AG09319 (cell line): ENCODE measurements at regions not wholly inside any gene's neighbourhood (a gene's known extent, or its start where the extent isn't known, plus 50 kb on each side); places are given as distances from the start of the nearest gene placed in this dataset.
"Not testable (repeated sequence)": the region's sequence is repeated elsewhere in the genome, so short reads cannot be mapped to it uniquely, and the experiment has no call there.

Source experiments
- DNase-seq: peaks from one replicate; pipeline ENCODE4 v3.0.0-alpha.2; 2010; ENCODE audit warnings: low read depth; ENCODE audit errors: extremely low read depth
- CTCF ChIP-seq: IDR thresholded peaks from 2 replicates; pipeline ENCODE4 v1.5.1; 2011; ENCODE audit warnings: low read depth, mild to moderate bottlenecking, inconsistent platforms, low read length, moderate library complexity

- DNase-seq = no peak
- no peak for TF ChIP-seq CTCF
Observed at GRCh38 chr6:131470534-131470933, 102.5 kb upstream of the ARG1 start.

- no peak for TF ChIP-seq CTCF
- no peak for DNase-seq
Observed at GRCh38 chr6:131471331-131471730, 101.7 kb upstream of the ARG1 start.

- DNase-seq = not testable (repeated sequence)
Observed at GRCh38 chr6:131473303-131473702, 99.7 kb upstream of the ARG1 start.

- TF ChIP-seq CTCF = no peak
- DNase-seq = no peak
Observed at GRCh38 chr6:131476362-131476761, 96.7 kb upstream of the ARG1 start.

GRCh38 chr6:131478740-131479211 is 94.2 kb upstream of the ARG1 start:
- not testable (repeated sequence) for DNase-seq

- no peak for TF ChIP-seq CTCF
- no peak for DNase-seq
Observed at GRCh38 chr6:131486608-131487007, 86.4 kb upstream of the ARG1 start.

GRCh38 chr6:131488780-131489179 is 84.2 kb upstream of the ARG1 start:
- DNase-seq = no peak
- no peak for TF ChIP-seq CTCF

- DNase-seq = no peak
- no peak for TF ChIP-seq CTCF
Observed at GRCh38 chr6:131490441-131490840, 82.6 kb upstream of the ARG1 start.

GRCh38 chr6:131492932-131493573 is 80.0 kb upstream of the ARG1 start:
- no peak for TF ChIP-seq CTCF
- no peak for DNase-seq

- not testable (repeated sequence) for DNase-seq
Observed at GRCh38 chr6:131504387-131504786, 68.6 kb upstream of the ARG1 start.
